ENCODE measurements at regions not wholly inside any gene's neighbourhood (a gene's known extent, or its start where the extent isn't known, plus 50 kb on each side); places are given as distances from the start of the nearest gene placed in this dataset.

DNA sequence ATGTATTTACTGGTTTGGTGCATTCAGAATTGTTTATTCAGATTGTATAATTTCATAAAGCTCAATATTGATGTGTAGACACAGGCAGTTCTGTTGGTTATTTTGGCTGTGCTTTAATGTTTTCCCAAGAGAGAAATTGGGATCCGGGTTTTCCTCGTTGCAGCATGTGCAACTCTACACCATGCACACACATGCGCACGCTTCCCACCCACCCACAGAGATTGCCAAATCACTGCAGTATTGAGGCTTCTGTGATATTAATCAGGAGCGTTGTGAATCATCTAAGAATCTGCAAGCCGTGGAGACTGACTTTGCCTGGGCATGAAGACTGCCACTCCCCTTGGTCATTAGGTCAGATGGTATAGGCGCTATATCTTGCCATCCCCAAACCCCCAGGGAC, 571.5 kb downstream of the SLC4A3 start:
- TF ChIP-seq, protein P1, sequence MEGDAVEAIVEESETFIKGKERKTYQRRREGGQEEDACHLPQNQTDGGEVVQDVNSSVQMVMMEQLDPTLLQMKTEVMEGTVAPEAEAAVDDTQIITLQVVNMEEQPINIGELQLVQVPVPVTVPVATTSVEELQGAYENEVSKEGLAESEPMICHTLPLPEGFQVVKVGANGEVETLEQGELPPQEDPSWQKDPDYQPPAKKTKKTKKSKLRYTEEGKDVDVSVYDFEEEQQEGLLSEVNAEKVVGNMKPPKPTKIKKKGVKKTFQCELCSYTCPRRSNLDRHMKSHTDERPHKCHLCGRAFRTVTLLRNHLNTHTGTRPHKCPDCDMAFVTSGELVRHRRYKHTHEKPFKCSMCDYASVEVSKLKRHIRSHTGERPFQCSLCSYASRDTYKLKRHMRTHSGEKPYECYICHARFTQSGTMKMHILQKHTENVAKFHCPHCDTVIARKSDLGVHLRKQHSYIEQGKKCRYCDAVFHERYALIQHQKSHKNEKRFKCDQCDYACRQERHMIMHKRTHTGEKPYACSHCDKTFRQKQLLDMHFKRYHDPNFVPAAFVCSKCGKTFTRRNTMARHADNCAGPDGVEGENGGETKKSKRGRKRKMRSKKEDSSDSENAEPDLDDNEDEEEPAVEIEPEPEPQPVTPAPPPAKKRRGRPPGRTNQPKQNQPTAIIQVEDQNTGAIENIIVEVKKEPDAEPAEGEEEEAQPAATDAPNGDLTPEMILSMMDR (IDR thresholded peaks at IDR 0.05; ENCODE audit: poor library complexity) = no peak
- no peak for TF ChIP-seq EZH2phosphoT487 (IDR thresholded peaks at IDR 0.05; ENCODE audit: low read depth, severe bottlenecking, unreplicated experiment)
- no peak for TF ChIP-seq EZH2 (IDR thresholded peaks at IDR 0.05; ENCODE audit: borderline replicate concordance)

Measured in hepatocyte (in vitro differentiated cells).